HEK293T (cell line): ENCODE measurements at regions not wholly inside any gene's neighbourhood (a gene's known extent, or its start where the extent isn't known, plus 50 kb on each side); places are given as distances from the start of the nearest gene placed in this dataset.

Source experiments
- CTCF ChIA-PET: fragments of 350-600 bp; formaldehyde crosslinking; extraction: SDS; loops from one replicate; lab custom pipeline; 2021; ENCODE audit warnings: antibody characterized with exemption, inconsistent platforms; lab: Yijun Ruan, JAX
- POLR2A ChIA-PET: fragments of 350-600 bp; formaldehyde crosslinking; extraction: SDS; loops from one replicate; lab custom pipeline; 2020; ENCODE audit warnings: antibody characterized with exemption, inconsistent platforms; lab: Yijun Ruan, JAX
- DNase-seq: peaks from one replicate; pipeline ENCODE4 v3.0.0; 2012; ENCODE audit warnings: mixed read lengths; ENCODE audit errors: extremely low spot score
- ARNT ChIP-seq: fragments of 450-650 bp; IDR thresholded peaks from 2 replicates; pipeline ENCODE4 v1.6.1; 2017; ENCODE audit warnings: mild to moderate bottlenecking
- BHLHE40 ChIP-seq: fragments of 450-650 bp; IDR thresholded peaks from 2 replicates; pipeline ENCODE4 v1.6.1; 2016; ENCODE audit warnings: mild to moderate bottlenecking, moderate library complexity, borderline replicate concordance
- CTBP1 ChIP-seq: fragments of 450-650 bp; IDR thresholded peaks from 2 replicates; pipeline ENCODE4 v1.6.1; 2016; ENCODE audit warnings: borderline replicate concordance
- ELF4 ChIP-seq: fragments of 450-650 bp; IDR thresholded peaks from 2 replicates; pipeline ENCODE4 v1.6.1; 2017; ENCODE audit warnings: antibody characterized with exemption
- FOXA1 ChIP-seq: fragments of 450-650 bp; IDR thresholded peaks from 2 replicates; pipeline ENCODE4 v1.6.1; 2016; ENCODE audit warnings: mild to moderate bottlenecking
- FOXK2 ChIP-seq: fragments of 450-650 bp; IDR thresholded peaks from 2 replicates; pipeline ENCODE4 v1.6.1; 2016; ENCODE audit warnings: mild to moderate bottlenecking
- FOXM1 ChIP-seq: fragments of 450-650 bp; IDR thresholded peaks from 2 replicates; pipeline ENCODE4 v1.6.1; 2017; ENCODE audit warnings: mild to moderate bottlenecking, borderline replicate concordance
- HDGF ChIP-seq: fragments of 450-650 bp; IDR thresholded peaks from 2 replicates; pipeline ENCODE4 v1.6.1; 2017; ENCODE audit warnings: antibody characterized with exemption, borderline replicate concordance
- L3MBTL2 ChIP-seq: fragments of 450-650 bp; conservative IDR thresholded peaks from 2 replicates; pipeline ENCODE4 v1.6.1; 2016; ENCODE audit warnings: mild to moderate bottlenecking
- LEF1 ChIP-seq: fragments of 450-650 bp; IDR thresholded peaks from 2 replicates; pipeline ENCODE4 v1.6.1; 2017; ENCODE audit warnings: mild to moderate bottlenecking, borderline replicate concordance
- NFRKB ChIP-seq: fragments of 450-650 bp; IDR thresholded peaks from 2 replicates; pipeline ENCODE4 v1.6.1; 2016; ENCODE audit warnings: mild to moderate bottlenecking, moderate library complexity
- SP1 ChIP-seq: fragments of 450-650 bp; IDR thresholded peaks from 2 replicates; pipeline ENCODE4 v1.6.1; 2017
- SUZ12 ChIP-seq: fragments of 450-650 bp; IDR thresholded peaks from 2 replicates; pipeline ENCODE4 v1.6.1; 2016; ENCODE audit warnings: mild to moderate bottlenecking
- TARDBP ChIP-seq: fragments of 450-650 bp; IDR thresholded peaks from 2 replicates; pipeline ENCODE4 v1.6.1; 2016
- ZNF384 ChIP-seq: fragments of 450-650 bp; IDR thresholded peaks from 2 replicates; pipeline ENCODE4 v1.6.1; 2016
- TF ChIP-seq, protein P1 (sequence below): fragments of 450-650 bp; IDR thresholded peaks from 2 replicates; pipeline ENCODE4 v1.6.1; 2016

DNA sequence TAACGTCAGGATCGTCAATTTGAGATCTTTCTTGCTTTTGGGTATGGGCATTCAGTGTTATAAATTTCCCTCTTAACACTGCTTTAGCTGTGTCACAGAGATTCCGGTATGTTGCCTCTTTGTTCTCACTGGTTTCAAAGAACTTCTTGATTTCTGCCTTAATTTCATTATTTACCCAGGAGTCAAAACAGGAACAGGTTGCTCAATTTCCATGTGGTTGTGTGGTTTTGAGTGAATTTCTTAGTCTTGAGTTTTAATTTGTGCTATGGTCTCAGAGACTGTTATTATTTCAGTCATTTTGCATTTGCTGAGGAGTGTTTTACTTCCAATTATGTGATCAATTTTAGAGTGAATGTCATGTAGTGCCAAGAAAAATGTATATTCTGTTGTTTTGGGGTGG, 153.1 kb downstream of the PCDH17 start:
- no peak for DNase-seq
- ChIA-PET CTCF (no interaction called here), POLR2A (no interaction called here)
- no peak for TF ChIP-seq ELF4
- TF ChIP-seq BHLHE40, result no peak
- TF ChIP-seq NFRKB, result no peak
- TF ChIP-seq FOXA1, result no peak
- TF ChIP-seq CTBP1, result no peak
- no peak for TF ChIP-seq SUZ12

DNA sequence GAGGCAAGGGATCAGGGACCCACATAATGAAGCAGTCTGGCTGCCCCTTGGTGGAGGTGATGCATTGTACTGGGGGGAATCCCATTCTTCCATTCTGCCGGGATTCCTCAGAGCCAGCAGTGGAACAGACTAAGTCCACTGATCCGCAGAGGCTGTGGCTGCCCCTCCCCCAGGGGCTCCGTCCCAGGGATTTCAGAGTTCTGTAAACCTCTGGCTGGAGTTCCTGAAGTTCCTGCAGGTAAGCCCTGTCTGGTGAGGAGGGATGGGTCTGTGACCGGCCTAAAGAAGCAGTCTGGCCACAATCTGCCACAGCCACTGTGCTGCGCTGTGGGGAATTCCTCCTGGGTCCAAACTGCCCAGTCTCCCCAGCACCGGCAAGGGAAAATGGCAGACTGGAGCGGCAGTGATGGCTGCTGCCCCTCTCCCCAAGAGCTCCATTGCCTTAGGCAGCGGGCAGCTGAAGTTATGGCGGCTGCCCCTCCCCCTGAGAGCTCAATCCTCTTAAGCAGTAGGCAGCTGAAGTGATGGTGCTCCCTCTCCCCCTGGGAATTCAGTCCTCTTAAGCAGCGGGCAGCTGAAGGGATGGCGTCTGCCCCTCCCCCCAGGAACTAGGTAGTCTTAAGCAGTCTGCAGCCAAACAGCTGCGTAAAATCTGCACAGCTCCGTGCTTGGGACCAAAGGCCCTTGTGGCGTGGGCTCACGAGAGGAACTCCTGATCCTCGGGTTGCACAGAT, 155.7 kb downstream of the PCDH17 start:
- DNase-seq, result no peak
- CTCF ChIA-PET, result no interaction called here

DNA sequence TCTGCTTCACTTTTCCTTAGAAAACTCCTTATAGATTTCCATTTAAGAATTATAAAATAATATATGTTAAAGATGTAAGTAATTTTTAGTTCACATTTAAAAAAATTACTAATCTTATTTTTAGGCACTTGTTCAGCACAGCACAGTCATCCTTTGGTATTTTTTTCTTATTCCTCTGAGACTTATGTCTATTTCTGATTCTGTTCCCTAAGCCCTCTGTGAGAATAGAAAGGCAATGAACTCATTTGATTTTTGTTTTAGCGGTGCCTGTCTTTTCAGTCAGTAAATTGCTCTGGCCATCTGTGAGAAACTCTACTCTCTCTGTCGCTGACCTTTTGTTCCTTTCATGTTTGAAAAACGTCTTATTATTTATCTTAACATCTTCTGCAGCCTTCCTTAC, 168.1 kb downstream of the PCDH17 start:
- POLR2A ChIA-PET, result no interaction called here
- CTCF ChIA-PET, result no interaction called here
- TF ChIP-seq HDGF, result no peak
- no peak for TF ChIP-seq CTBP1
- TF ChIP-seq FOXK2, result no peak
- TF ChIP-seq LEF1, result no peak
- TF ChIP-seq, protein P1, sequence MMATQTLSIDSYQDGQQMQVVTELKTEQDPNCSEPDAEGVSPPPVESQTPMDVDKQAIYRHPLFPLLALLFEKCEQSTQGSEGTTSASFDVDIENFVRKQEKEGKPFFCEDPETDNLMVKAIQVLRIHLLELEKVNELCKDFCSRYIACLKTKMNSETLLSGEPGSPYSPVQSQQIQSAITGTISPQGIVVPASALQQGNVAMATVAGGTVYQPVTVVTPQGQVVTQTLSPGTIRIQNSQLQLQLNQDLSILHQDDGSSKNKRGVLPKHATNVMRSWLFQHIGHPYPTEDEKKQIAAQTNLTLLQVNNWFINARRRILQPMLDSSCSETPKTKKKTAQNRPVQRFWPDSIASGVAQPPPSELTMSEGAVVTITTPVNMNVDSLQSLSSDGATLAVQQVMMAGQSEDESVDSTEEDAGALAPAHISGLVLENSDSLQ, result no peak
- DNase-seq, result no peak

More for the DNA sequence above, 155.7 kb downstream of the PCDH17 start:
- TF ChIP-seq, protein P1, result no peak
- TF ChIP-seq BHLHE40 (no peak), ARNT (no peak), FOXA1 (no peak), SP1 (no peak), ZNF384 (no peak), LEF1 (no peak), HDGF (no peak), CTBP1 (no peak), FOXM1 (no peak), TARDBP (no peak), SUZ12 (no peak), L3MBTL2 (no peak), ELF4 (no peak), NFRKB (no peak)
- POLR2A ChIA-PET, result no interaction called here

GRCh38 chr13:57813651-57814050, 182.1 kb downstream of the PCDH17 start:
- DNase-seq, result no peak
- CTCF ChIA-PET, result no interaction called here

GRCh38 chr13:57815600-57815999, 184.1 kb downstream of the PCDH17 start:
- ChIA-PET POLR2A (no interaction called here), CTCF (no interaction called here)
- TF ChIP-seq SP1 (no peak), TARDBP (no peak), CTBP1 (no peak), LEF1 (no peak), FOXK2 (no peak), SUZ12 (no peak), NFRKB (no peak), BHLHE40 (no peak), ARNT (no peak), ZNF384 (no peak), HDGF (no peak), ELF4 (no peak)
- no peak for DNase-seq

More at GRCh38 chr13:57813651-57814050, 182.1 kb downstream of the PCDH17 start:
- POLR2A ChIA-PET, result no interaction called here
- TF ChIP-seq FOXK2 (no peak), FOXM1 (no peak), ELF4 (no peak), FOXA1 (no peak), LEF1 (no peak), ZNF384 (no peak), SUZ12 (no peak)

DNA sequence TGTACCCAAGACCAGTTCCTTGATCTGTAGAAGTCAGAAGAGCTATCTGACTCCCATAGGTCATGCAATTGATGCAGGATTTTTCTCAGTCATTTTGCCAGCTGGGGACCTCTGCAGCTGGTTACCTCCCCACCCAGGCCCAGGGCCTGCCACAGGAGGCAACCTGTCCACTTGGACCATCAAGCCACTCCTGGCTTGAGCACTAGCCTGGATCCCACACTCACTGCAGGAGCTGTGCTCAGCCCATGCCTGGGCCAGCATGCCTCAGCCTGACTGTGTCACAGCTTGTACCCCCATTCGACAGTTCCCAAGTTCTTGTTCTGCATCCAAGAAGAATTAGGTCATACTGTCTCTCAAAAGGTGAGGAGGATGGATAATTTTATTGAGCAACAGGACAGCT, 189.4 kb downstream of the PCDH17 start:
- DNase-seq, result no peak
- ChIA-PET CTCF (no interaction called here), POLR2A (no interaction called here)
- TF ChIP-seq FOXA1 (no peak), ELF4 (no peak), L3MBTL2 (no peak), SP1 (no peak), BHLHE40 (no peak), LEF1 (no peak), NFRKB (no peak), ARNT (no peak)

DNA sequence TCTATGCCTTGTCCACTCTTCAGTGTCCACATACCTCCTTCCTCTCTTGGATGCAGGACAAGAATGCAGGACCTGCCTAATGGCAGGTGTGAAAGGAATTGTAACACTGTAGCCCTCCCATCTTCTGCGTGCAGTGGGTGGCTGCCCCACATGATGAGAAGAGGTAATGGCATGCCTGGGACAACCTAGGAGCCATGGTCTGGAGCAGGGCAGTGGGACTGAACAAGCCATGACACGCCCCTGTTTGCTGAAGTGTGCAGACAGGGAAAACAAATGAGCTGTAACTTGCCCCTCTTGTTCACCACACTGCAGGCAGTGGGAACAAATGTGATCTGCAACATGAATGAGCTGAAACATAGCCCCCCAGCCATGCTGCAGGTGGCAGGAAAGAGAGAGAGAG, 192.2 kb downstream of the PCDH17 start:
- DNase-seq, result no peak
- POLR2A ChIA-PET, result no interaction called here
- CTCF ChIA-PET, result no interaction called here
- TF ChIP-seq L3MBTL2 (no peak), CTBP1 (no peak), FOXM1 (no peak), BHLHE40 (no peak)

DNA sequence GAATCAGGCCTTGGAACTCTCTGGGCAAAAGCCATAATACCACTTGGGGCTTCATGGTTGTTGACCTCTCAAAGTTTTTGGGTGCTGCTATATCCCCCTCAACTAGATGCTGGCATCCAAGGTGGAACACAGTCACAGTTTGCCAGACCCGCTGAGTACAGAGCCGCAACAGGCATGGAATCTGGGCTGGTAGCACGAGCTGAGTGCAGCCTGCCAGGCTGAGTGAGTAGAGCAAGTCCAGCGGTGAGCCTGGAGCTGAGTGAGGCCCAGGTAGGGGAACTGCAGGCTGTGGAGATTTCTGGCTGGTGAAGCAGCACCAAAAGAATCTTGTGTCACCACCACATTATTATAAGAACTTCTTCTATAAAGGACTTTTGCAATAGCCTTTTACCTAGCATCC, 192.6 kb downstream of the PCDH17 start:
- TF ChIP-seq FOXK2 (no peak), FOXM1 (no peak), SUZ12 (no peak), FOXA1 (no peak), HDGF (no peak), BHLHE40 (no peak), L3MBTL2 (no peak), ARNT (no peak), SP1 (no peak), CTBP1 (no peak), NFRKB (no peak), LEF1 (no peak), TARDBP (no peak)
- TF ChIP-seq, protein P1, result no peak
- ChIA-PET POLR2A (no interaction called here), CTCF (no interaction called here)
- no peak for DNase-seq
